ENCODE measurements at regions not wholly inside any gene's neighbourhood (a gene's known extent, or its start where the extent isn't known, plus 50 kb on each side); places are given as distances from the start of the nearest gene placed in this dataset.
"Not testable (repeated sequence)": the region's sequence is repeated elsewhere in the genome, so short reads cannot be mapped to it uniquely, and the experiment has no call there.

DNA sequence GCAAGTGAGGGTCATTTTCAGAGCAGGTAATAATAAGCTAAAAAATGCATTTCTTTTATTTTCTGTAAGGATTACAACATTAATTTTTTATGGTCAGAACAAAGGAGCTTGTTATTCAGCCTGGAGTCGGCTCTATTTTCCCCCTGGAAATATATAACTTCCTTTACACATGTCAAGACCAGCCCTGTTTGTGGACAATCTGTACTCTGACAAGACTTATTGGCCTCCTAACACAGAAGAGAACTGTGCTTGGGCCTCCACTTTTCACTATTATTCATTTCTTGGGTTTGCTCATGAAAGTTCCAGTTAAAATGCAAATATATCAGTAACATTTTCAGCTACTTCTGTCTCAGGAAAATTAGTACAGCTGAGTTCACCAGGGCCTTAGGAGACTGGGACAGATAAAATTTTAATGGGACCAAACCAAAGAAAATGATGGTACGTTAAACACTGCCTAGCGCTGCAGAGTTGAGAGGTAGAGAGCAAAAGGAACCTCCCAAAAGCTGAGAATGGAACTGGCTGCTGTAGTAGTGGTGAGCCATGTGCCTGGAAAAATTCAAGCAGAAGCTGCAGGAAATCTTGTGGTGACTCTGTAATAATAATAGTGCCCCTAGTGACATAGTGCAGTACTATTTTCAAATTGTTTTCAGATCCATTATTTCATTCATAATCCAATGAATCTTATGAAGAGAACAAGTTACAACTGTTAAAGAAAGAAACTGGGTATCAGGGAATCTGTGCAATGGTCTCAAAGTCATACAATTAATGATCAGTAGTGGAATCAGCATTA lies 227.2 kb upstream of the KIAA1217 start:
- Mint-ChIP-seq H3K4me1 (peaks cover 47% of the 10 kb centered on the region), H3K36me3 (ENCODE audit: low read depth) (peaks cover 8% of the 10 kb centered on the region), H3K27me3 (ENCODE audit: low read depth) (no peaks in the 10 kb centered on the region), H3K4me3 (peak overlapping the region in 1 of 3 experiments; percentile 11), H3K27ac (peak overlapping the region; percentile 93 to 97 (median 96)), H3K9me3 (peaks cover 10% of the 10 kb centered on the region)
- TF ChIP-seq, protein P1, sequence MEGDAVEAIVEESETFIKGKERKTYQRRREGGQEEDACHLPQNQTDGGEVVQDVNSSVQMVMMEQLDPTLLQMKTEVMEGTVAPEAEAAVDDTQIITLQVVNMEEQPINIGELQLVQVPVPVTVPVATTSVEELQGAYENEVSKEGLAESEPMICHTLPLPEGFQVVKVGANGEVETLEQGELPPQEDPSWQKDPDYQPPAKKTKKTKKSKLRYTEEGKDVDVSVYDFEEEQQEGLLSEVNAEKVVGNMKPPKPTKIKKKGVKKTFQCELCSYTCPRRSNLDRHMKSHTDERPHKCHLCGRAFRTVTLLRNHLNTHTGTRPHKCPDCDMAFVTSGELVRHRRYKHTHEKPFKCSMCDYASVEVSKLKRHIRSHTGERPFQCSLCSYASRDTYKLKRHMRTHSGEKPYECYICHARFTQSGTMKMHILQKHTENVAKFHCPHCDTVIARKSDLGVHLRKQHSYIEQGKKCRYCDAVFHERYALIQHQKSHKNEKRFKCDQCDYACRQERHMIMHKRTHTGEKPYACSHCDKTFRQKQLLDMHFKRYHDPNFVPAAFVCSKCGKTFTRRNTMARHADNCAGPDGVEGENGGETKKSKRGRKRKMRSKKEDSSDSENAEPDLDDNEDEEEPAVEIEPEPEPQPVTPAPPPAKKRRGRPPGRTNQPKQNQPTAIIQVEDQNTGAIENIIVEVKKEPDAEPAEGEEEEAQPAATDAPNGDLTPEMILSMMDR (IDR thresholded peaks at IDR 0.05; ENCODE audit: unreplicated experiment in 3 of 3) = peak; percentile 26 to 34 (median 29)

DNA sequence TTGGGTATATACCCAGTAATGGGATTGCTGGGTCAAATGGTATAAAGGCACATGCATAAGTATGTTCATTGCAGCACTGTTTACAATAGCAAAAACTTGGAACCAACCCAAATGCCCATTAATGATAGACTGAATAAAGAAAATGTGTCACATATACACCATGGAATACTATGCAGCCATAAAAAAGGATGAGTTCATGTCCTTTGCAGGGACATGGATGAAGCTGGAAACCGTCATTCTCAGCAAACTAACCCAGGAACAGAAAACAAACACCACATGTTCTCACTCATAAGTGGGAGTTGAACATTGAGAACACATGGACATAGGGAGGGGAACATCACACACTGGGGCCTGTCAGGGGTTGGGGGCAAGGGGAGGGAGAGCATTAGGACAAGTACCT lies 224.5 kb upstream of the KIAA1217 start:
- Mint-ChIP-seq H3K4me1 (peaks cover 30% of the 10 kb centered on the region), H3K9me3 (peaks cover 12% of the 10 kb centered on the region)
- H3K4me3 Mint-ChIP-seq; H3K27me3 Mint-ChIP-seq (ENCODE audit: low read depth); H3K27ac Mint-ChIP-seq; H3K36me3 Mint-ChIP-seq (ENCODE audit: low read depth): not testable (repeated sequence)

DNA sequence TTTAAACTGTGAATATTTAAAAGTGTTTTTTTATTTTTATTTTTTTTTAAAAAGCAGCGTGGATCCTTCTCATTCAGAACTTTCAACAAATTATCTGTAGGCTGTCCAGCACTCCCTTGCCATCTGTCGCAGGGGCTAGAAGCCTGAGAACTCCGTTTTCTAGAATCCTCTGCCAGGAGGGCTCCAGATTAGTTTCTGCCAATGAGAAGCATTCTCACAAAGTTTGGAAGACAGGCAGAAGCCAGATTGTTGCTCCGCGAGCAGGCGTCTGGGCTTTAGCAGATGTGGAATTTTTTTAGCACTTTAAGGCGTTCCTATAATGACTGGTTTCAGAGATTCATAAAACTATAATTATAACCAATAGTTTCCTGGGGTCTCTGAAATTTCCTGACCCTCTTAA lies 220.9 kb upstream of the KIAA1217 start:
- no peak overlapping the region for H3K4me3 Mint-ChIP-seq
- peak overlapping the region in 2 of 3 experiments; percentile 35 to 64 for H3K27ac Mint-ChIP-seq
- H3K36me3 Mint-ChIP-seq (ENCODE audit: low read depth) = peaks cover 8% of the 10 kb centered on the region
- H3K4me1 Mint-ChIP-seq = no peaks in the 10 kb centered on the region
- TF ChIP-seq, protein P1 (IDR thresholded peaks at IDR 0.05; ENCODE audit: unreplicated experiment in 3 of 3) = no peak
- H3K9me3 Mint-ChIP-seq = peaks cover 12% of the 10 kb centered on the region
- H3K27me3 Mint-ChIP-seq (ENCODE audit: low read depth) = no peaks in the 10 kb centered on the region

DNA sequence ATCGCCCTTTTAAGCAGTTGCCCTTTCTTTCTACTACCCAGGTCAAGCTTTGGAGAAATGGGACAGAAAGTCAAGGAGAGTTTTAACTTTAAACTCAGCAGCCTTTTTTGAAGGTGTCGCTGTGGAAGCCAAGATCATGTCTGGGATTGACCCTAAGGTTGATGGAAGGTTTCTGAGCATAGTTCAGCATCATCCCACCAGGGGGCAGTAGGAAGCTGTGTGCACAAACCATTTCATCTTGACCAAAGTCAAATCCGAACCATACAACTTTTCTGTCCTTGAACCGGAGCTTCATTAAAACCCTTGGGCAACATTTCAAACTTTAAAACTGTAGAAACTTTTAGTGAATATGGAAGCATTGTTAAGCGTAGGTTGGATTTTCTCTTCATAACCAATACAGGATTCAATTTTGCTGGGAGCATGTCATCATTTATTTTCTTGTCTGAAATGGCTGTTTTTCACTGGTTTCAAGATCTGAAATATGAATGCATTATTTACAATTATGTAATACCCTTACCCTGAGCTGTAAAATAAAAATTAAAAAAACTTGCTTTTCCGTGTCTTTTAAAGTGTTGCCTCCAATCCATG lies 214.4 kb upstream of the KIAA1217 start:
- peak overlapping the region; percentile 46 to 87 (median 86) for H3K27ac Mint-ChIP-seq

DNA sequence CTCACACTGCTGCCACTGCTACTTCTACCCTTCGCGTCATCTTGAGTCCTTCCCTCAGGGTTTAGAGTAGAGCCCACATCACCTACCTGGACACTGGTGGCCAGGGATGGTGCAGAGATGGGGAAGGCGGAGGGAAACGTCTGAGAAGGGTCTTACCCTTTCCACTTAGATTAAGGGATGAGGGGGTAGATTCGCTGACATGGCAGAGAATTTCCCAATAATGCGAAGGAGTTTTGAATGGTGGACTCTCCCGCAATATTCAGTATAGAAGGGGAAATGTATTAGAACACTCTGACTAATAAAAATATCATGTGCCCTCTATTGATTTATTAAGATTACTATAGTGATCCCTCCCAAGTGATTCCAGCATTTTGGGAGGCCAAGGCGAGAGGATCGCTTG lies 209.5 kb upstream of the KIAA1217 start:
- Mint-ChIP-seq H3K4me3 (no peak overlapping the region), H3K4me1 (peaks cover 31% of the 10 kb centered on the region), H3K27ac (no peak overlapping the region), H3K9me3 (no peaks in the 10 kb centered on the region), H3K36me3 (ENCODE audit: low read depth) (no peaks in the 10 kb centered on the region), H3K27me3 (ENCODE audit: low read depth) (no peaks in the 10 kb centered on the region)
- TF ChIP-seq, protein P1 (IDR thresholded peaks at IDR 0.05; ENCODE audit: unreplicated experiment in 3 of 3) = no peak

More for the DNA sequence above, 214.4 kb upstream of the KIAA1217 start:
- TF ChIP-seq, protein P1 (IDR thresholded peaks at IDR 0.05; ENCODE audit: unreplicated experiment in 3 of 3) = peak; percentile 84 to 90 (median 87)
- Mint-ChIP-seq H3K27me3 (ENCODE audit: low read depth) (no peaks in the 10 kb centered on the region), H3K4me3 (peak overlapping the region in 2 of 3 experiments; percentile 15 to 37), H3K9me3 (no peaks in the 10 kb centered on the region), H3K36me3 (ENCODE audit: low read depth) (no peaks in the 10 kb centered on the region), H3K4me1 (peaks cover 34% of the 10 kb centered on the region)

DNA sequence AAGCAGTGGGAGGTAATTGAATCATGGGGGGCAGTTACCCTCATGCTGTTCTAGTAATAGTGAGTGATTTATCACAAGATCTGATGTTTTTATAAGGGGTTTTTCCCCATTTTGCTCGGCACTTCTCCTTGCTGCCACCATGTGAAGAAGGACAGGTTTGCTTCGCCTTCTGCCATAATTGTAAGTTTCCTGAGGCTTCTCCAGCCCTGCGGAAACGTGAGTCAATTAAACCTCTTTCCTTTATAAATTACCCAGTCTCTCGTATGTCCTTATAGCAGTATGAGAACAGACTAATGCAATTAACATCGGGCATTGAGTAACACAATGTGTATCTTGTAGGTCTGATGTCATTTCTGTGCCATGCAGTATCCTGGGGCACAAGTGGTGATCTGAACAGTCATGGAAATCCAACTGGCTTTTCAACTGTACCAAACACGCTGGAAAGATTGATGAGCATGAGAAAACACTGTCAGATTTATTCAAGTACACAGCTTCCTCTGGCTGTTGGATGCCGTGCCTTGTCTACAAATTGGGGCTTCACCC lies 208.6 kb upstream of the KIAA1217 start:
- no peaks in the 10 kb centered on the region for H3K9me3 Mint-ChIP-seq
- no peaks in the 10 kb centered on the region for H3K36me3 Mint-ChIP-seq (ENCODE audit: low read depth)
- peak overlapping the region in 1 of 3 experiments; percentile 78 for H3K27ac Mint-ChIP-seq
- H3K4me3 Mint-ChIP-seq = no peak overlapping the region
- TF ChIP-seq, protein P1 (IDR thresholded peaks at IDR 0.05; ENCODE audit: unreplicated experiment in 3 of 3) = no peak
- peaks cover 22% of the 10 kb centered on the region for H3K4me1 Mint-ChIP-seq
- no peaks in the 10 kb centered on the region for H3K27me3 Mint-ChIP-seq (ENCODE audit: low read depth)

All from nephron (organoid).